IMR-90 (cell line): ENCODE measurements at regions not wholly inside any gene's neighbourhood (a gene's known extent, or its start where the extent isn't known, plus 50 kb on each side); places are given as distances from the start of the nearest gene placed in this dataset.

Source experiments
- ATAC-seq: fragments of 200-7000 bp; cut with Tn5 transposase; 2 replicates; pipeline ENCODE4 v1.9.1; 2020; ENCODE audit warnings: low read depth, mild to moderate bottlenecking, moderate library complexity
- BruUV-seq: library from RNA; stranded (reverse); fragments of 400-500 nt; replicated peaks from 2 replicates; lab custom pipeline; 2021; lab: Mats Ljungman, UMichigan
- CTCF ChIA-PET: fragments of 300-600 bp; formaldehyde crosslinking; extraction: SDS; loops from one replicate; lab custom pipeline; 2021; ENCODE audit warnings: antibody characterized with exemption; lab: Yijun Ruan, JAX
- POLR2A ChIA-PET: fragments of 300-600 bp; sonication (Branson Sonifier 250); formaldehyde crosslinking; loops from one replicate; lab custom pipeline; 2022; ENCODE audit warnings: antibody characterized with exemption; ENCODE audit not compliant: unreplicated experiment; lab: Charles Lee
- DNase-seq: peaks from one replicate; pipeline ENCODE4 v3.0.0; 2013
- H2AFZ ChIP-seq: replicated peaks from 2 replicates; pipeline ENCODE3; 2013; ENCODE audit warnings: low read length, mild to moderate bottlenecking; ENCODE audit not compliant: poor library complexity
- H2AK5ac ChIP-seq: 2 replicates; pipeline ENCODE4 v1.6.1; 2013; ENCODE audit warnings: low read depth, low read length, inconsistent platforms
- H2AK9ac ChIP-seq: replicated peaks from 2 replicates; pipeline ENCODE3; 2013; ENCODE audit warnings: mild to moderate bottlenecking, low read depth, low read length, moderate library complexity; ENCODE audit not compliant: poor library complexity
- H2BK120ac ChIP-seq: 2 replicates; pipeline ENCODE4 v1.6.1; 2013; ENCODE audit warnings: low read depth, low read length, inconsistent platforms
- H2BK15ac ChIP-seq: 3 replicates; pipeline ENCODE4 v1.6.1; 2013; ENCODE audit warnings: low read depth, low read length, inconsistent platforms
- H2BK20ac ChIP-seq: 2 replicates; pipeline ENCODE4 v1.6.1; 2013; ENCODE audit warnings: low read depth, mild to moderate bottlenecking, inconsistent platforms, low read length, moderate library complexity
- H2BK5ac ChIP-seq: 2 replicates; pipeline ENCODE4 v1.6.1; 2013; ENCODE audit warnings: mild to moderate bottlenecking, low read depth, low read length, inconsistent platforms; ENCODE audit not compliant: poor library complexity, severe bottlenecking
- H3K14ac ChIP-seq: replicated peaks from 2 replicates; pipeline ENCODE4 v1.6.1; 2013; ENCODE audit warnings: low read depth, low read length, inconsistent platforms
- H3K18ac ChIP-seq: 2 replicates; pipeline ENCODE4 v1.6.1; 2013; ENCODE audit warnings: low read depth, low read length, control low read depth
- H3K23ac ChIP-seq: 2 replicates; pipeline ENCODE4 v1.6.1; 2013; ENCODE audit warnings: low read depth, low read length, inconsistent platforms
- H3K27ac ChIP-seq: 2 replicates; pipeline ENCODE4 v1.5.1; 2013; ENCODE audit warnings: mild to moderate bottlenecking, control low read depth, low read length; ENCODE audit not compliant: insufficient read depth
- H3K27me3 ChIP-seq: 2 replicates; pipeline ENCODE4 v1.6.1; 2013; ENCODE audit warnings: low read length; ENCODE audit not compliant: control insufficient read depth, insufficient read depth
- H3K36me3 ChIP-seq: 2 replicates; pipeline ENCODE4 v1.6.1; 2013; ENCODE audit warnings: low read length, mixed read lengths; ENCODE audit not compliant: control insufficient read depth, insufficient read depth
- H3K4ac ChIP-seq: 2 replicates; pipeline ENCODE4 v1.6.1; 2013; ENCODE audit warnings: low read depth, low read length, inconsistent platforms
- H3K4me1 ChIP-seq: 2 replicates; pipeline ENCODE4 v1.6.1; 2013; ENCODE audit warnings: low read length, mixed read lengths; ENCODE audit not compliant: control insufficient read depth, insufficient read depth
- H3K4me2 ChIP-seq: 2 replicates; pipeline ENCODE4 v1.6.1; 2013; ENCODE audit warnings: low read depth, mild to moderate bottlenecking, control low read depth, low read length, moderate library complexity
- H3K4me3 ChIP-seq: 2 replicates; pipeline ENCODE4 v1.5.1; 2013; ENCODE audit warnings: low read depth, mild to moderate bottlenecking, control low read depth, low read length, moderate library complexity; ENCODE audit not compliant: insufficient read depth
- H3K56ac ChIP-seq: 2 replicates; pipeline ENCODE4 v1.6.1; 2013; ENCODE audit warnings: low read length, inconsistent platforms; ENCODE audit not compliant: insufficient read depth; ENCODE audit errors: extremely low read depth
- H3K79me1 ChIP-seq, 2 experiments: 2 replicates each; pipeline ENCODE4 v1.6.1; 2013; ENCODE audit warnings: low read length in 2 of 2, inconsistent platforms in 1 of 2, low read depth in 1 of 2
- H3K9ac ChIP-seq: 2 replicates; pipeline ENCODE4 v1.6.1; 2013; ENCODE audit warnings: low read depth, low read length, control low read depth
- H3K9me1 ChIP-seq: 2 replicates; pipeline ENCODE4 v1.6.1; 2013; ENCODE audit warnings: low read length, inconsistent platforms; ENCODE audit not compliant: insufficient read depth
- H3K9me3 ChIP-seq: 2 replicates; pipeline ENCODE4 v1.6.1; 2013; ENCODE audit warnings: low read length; ENCODE audit not compliant: control insufficient read depth, insufficient read depth
- H4K20me1 ChIP-seq: 2 replicates; pipeline ENCODE4 v1.6.1; 2013; ENCODE audit warnings: low read length, inconsistent platforms; ENCODE audit not compliant: insufficient read depth
- H4K5ac ChIP-seq: 2 replicates; pipeline ENCODE4 v1.6.1; 2013; ENCODE audit warnings: mild to moderate bottlenecking, low read depth, low read length, control low read depth
- H4K8ac ChIP-seq, 2 experiments: 2 replicates each; pipeline ENCODE4 v1.6.1; 2013; ENCODE audit warnings: low read depth in 2 of 2, low read length in 2 of 2, control low read depth in 1 of 2, inconsistent platforms in 1 of 2
- H4K91ac ChIP-seq: 2 replicates; pipeline ENCODE4 v1.6.1; 2013; ENCODE audit warnings: low read depth, low read length, inconsistent platforms; ENCODE audit not compliant: insufficient read depth
- BHLHE40 ChIP-seq: fragments of 150-350 bp; IDR thresholded peaks from 2 replicates; pipeline ENCODE4 v1.6.1; 2016; ENCODE audit warnings: mild to moderate bottlenecking, low read depth, low read length
- CEBPB ChIP-seq: IDR thresholded peaks from 2 replicates; pipeline ENCODE4 v1.6.1; 2012; ENCODE audit warnings: low read depth, low read length, improper control_type of control experiment
- CHD1 ChIP-seq: IDR thresholded peaks from 2 replicates; pipeline ENCODE4 v1.6.1; 2012; ENCODE audit warnings: low read depth, low read length, improper control_type of control experiment
- FOS ChIP-seq: fragments of 150-350 bp; IDR thresholded peaks from 2 replicates; pipeline ENCODE4 v1.6.1; 2016; ENCODE audit warnings: low read depth, low read length
- MAFK ChIP-seq: IDR thresholded peaks from 2 replicates; pipeline ENCODE4 v1.6.1; 2012; ENCODE audit warnings: low read depth, low read length, improper control_type of control experiment
- MAZ ChIP-seq: IDR thresholded peaks from 2 replicates; pipeline ENCODE4 v1.6.1; 2012; ENCODE audit warnings: low read depth, mild to moderate bottlenecking, low read length, improper control_type of control experiment, moderate library complexity, borderline replicate concordance
- MXI1 ChIP-seq: IDR thresholded peaks from 2 replicates; pipeline ENCODE4 v1.6.1; 2012; ENCODE audit warnings: low read depth, mild to moderate bottlenecking, low read length, moderate library complexity, borderline replicate concordance
- NFE2L2 ChIP-seq: fragments of 150-350 bp; IDR thresholded peaks from 2 replicates; pipeline ENCODE4 v1.6.1; 2016; ENCODE audit warnings: low read depth, mild to moderate bottlenecking, low read length
- POLR2A ChIP-seq: IDR thresholded peaks from 2 replicates; pipeline ENCODE4 v1.6.1; 2012; ENCODE audit warnings: mild to moderate bottlenecking, low read depth, low read length
- RAD21 ChIP-seq: IDR thresholded peaks from 2 replicates; pipeline ENCODE4 v1.6.1; 2012; ENCODE audit warnings: low read length, improper control_type of control experiment
- RCOR1 ChIP-seq: IDR thresholded peaks from 2 replicates; pipeline ENCODE4 v1.6.1; 2012; ENCODE audit warnings: mild to moderate bottlenecking, low read length, improper control_type of control experiment; ENCODE audit not compliant: insufficient replicate concordance
- RFX5 ChIP-seq: IDR thresholded peaks from 2 replicates; pipeline ENCODE4 v1.8.0; 2012; ENCODE audit warnings: low read depth, mild to moderate bottlenecking, low read length, moderate library complexity
- SMC3 ChIP-seq: fragments of 150-350 bp; IDR thresholded peaks from 2 replicates; pipeline ENCODE4 v1.6.1; 2016; ENCODE audit warnings: low read depth, mild to moderate bottlenecking, antibody characterized with exemption, low read length, moderate library complexity
- WGBS, 2 experiments: methylation state at CpG; one replicate each; pipeline versions ENCODE4 v1.1.5 to v1.1.7; 2013; ENCODE audit warnings: missing lambda C conversion rate in 2 of 2; ENCODE audit not compliant: insufficient read length in 1 of 2; ENCODE audit errors: extremely low coverage in 2 of 2; 5-methylcytosine and 5-hydroxymethylcytosine counted together
- dilution Hi-C: fragments of 300-500 bp; cut with HindIII; formaldehyde crosslinking; loops from one replicate; pipeline ENCODE4 v1.14.3; 2018; ENCODE audit warnings: low sequenced_read_pairs; ENCODE audit not compliant: unreplicated experiment
- in situ Hi-C: fragments of 300-500 bp; cut with MboI; formaldehyde crosslinking; loops from 3 replicates; pipeline ENCODE4 v1.14.3; 2019; ENCODE audit warnings: low sequenced_read_pairs, inconsistent platforms, mixed read lengths
- intact Hi-C: fragments of 100-400 bp; cut with micrococcal nuclease; formaldehyde crosslinking; loops from 2 replicates; pipeline ENCODE4 v1.10.0; 2022
- TF ChIP-seq, protein P1 (sequence below): fragments of 150-350 bp; IDR thresholded peaks from 2 replicates; pipeline ENCODE4 v1.6.1; 2017; ENCODE audit warnings: mild to moderate bottlenecking, antibody characterized with exemption, low read length, low read depth
- TF ChIP-seq, protein P2 (sequence below): fragments of 150-350 bp; IDR thresholded peaks from 2 replicates; pipeline ENCODE4 v1.6.1; 2016; ENCODE audit warnings: low read depth, mild to moderate bottlenecking, low read length, moderate library complexity, borderline replicate concordance
- TF ChIP-seq, protein P3 (sequence below): conservative IDR thresholded peaks from 2 replicates; pipeline ENCODE4 v1.5.1; 2012; ENCODE audit warnings: mild to moderate bottlenecking, low read depth, low read length, improper control_type of control experiment

DNA sequence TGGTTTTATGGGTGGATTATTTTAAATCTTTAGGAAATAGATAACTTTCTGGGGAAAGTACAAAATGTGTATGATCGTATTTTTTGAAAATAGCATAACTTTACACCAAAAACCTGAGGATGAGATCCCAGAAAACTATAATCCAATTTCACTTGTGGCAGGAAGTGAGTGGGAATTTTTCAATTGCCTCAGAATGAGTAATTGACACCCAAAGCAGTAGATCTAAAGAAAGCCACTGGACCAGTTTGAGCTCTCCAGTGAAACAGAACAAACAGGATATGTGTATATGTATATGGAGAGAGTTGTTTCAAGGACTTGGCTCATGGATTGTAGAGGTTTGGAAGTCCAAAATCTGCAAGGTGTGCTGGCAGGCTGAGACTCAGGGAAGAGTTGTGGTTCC, 109.2 kb upstream of the SHB start:
- BruUV-seq, result no TSS peak
- Histone ChIP-seq H3K36me3 (no peaks in the 10 kb centered on the region), H3K18ac (no peak overlapping the region), H3K79me1 (no peaks in the 10 kb centered on the region), H2AFZ (no peak overlapping the region), H2BK20ac (no peak overlapping the region), H2AK9ac (no peak overlapping the region), H3K4ac (no peak overlapping the region), H3K56ac (no peak overlapping the region), H3K27ac (no peak overlapping the region), H3K14ac (no peak overlapping the region), H3K9me1 (no peaks in the 10 kb centered on the region), H3K4me2 (no peak overlapping the region), H3K4me1 (no peaks in the 10 kb centered on the region), H4K8ac (no peak overlapping the region), H4K91ac (no peak overlapping the region), H4K20me1 (no peaks in the 10 kb centered on the region), H2AK5ac (no peak overlapping the region), H4K5ac (no peak overlapping the region), H2BK5ac (no peak overlapping the region), H2BK120ac (no peak overlapping the region), H2BK15ac (no peak overlapping the region), H3K23ac (no peak overlapping the region), H3K9ac (no peak overlapping the region), H3K9me3 (no peaks in the 10 kb centered on the region), H3K27me3 (peaks cover 11% of the 10 kb centered on the region), H3K4me3 (no peak overlapping the region)
- ATAC-seq (no peak), DNase-seq (no peak)
- dilution Hi-C loops, result no loop called here
- POLR2A ChIA-PET, result no interaction called here
- TF ChIP-seq POLR2A (no peak), SMC3 (no peak), RAD21 (no peak), CEBPB (no peak), RFX5 (no peak), MXI1 (no peak), RCOR1 (no peak), MAFK (no peak), BHLHE40 (no peak), NFE2L2 (no peak), FOS (no peak), CHD1 (no peak), MAZ (no peak)
- TF ChIP-seq, protein P1, sequence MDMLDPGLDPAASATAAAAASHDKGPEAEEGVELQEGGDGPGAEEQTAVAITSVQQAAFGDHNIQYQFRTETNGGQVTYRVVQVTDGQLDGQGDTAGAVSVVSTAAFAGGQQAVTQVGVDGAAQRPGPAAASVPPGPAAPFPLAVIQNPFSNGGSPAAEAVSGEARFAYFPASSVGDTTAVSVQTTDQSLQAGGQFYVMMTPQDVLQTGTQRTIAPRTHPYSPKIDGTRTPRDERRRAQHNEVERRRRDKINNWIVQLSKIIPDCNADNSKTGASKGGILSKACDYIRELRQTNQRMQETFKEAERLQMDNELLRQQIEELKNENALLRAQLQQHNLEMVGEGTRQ, result no peak
- TF ChIP-seq, protein P2, sequence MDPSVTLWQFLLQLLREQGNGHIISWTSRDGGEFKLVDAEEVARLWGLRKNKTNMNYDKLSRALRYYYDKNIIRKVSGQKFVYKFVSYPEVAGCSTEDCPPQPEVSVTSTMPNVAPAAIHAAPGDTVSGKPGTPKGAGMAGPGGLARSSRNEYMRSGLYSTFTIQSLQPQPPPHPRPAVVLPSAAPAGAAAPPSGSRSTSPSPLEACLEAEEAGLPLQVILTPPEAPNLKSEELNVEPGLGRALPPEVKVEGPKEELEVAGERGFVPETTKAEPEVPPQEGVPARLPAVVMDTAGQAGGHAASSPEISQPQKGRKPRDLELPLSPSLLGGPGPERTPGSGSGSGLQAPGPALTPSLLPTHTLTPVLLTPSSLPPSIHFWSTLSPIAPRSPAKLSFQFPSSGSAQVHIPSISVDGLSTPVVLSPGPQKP, result no peak
- TF ChIP-seq, protein P3, sequence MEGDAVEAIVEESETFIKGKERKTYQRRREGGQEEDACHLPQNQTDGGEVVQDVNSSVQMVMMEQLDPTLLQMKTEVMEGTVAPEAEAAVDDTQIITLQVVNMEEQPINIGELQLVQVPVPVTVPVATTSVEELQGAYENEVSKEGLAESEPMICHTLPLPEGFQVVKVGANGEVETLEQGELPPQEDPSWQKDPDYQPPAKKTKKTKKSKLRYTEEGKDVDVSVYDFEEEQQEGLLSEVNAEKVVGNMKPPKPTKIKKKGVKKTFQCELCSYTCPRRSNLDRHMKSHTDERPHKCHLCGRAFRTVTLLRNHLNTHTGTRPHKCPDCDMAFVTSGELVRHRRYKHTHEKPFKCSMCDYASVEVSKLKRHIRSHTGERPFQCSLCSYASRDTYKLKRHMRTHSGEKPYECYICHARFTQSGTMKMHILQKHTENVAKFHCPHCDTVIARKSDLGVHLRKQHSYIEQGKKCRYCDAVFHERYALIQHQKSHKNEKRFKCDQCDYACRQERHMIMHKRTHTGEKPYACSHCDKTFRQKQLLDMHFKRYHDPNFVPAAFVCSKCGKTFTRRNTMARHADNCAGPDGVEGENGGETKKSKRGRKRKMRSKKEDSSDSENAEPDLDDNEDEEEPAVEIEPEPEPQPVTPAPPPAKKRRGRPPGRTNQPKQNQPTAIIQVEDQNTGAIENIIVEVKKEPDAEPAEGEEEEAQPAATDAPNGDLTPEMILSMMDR, result no peak
- in situ Hi-C loops, result no loop called here
- no CpG with 5 or more reads among the region's 1 CpG for WGBS, 2 experiments
- CTCF ChIA-PET, result no interaction called here
- intact Hi-C loops, result no loop called here
